ENCODE measurements at regions not wholly inside any gene's neighbourhood (a gene's known extent, or its start where the extent isn't known, plus 50 kb on each side); places are given as distances from the start of the nearest gene placed in this dataset.

- Histone ChIP-seq H3K4me1 (ENCODE audit: insufficient read depth, low read length) (no peaks in the 10 kb centered on the region), H3K4me3 (ENCODE audit: low read depth in 1 of 2, low read length in 2 of 2) (no peak overlapping the region), H3K27me3 (ENCODE audit: control insufficient read depth in 1 of 2, insufficient read depth in 2 of 2, low read length in 2 of 2) (no peaks in the 10 kb centered on the region), H3K27ac (ENCODE audit: low read depth, low read length) (no peak overlapping the region), H3K9me3 (ENCODE audit: low read length) (no peaks in the 10 kb centered on the region), H3K9ac (ENCODE audit: low read length) (no peak overlapping the region), H3K36me3 (ENCODE audit: insufficient read depth, low read length) (no peaks in the 10 kb centered on the region)
Observed at GRCh38 chr12:30138483-30138882, 354.7 kb upstream of the TMTC1 start.

- H3K4me1 ChIP-seq (ENCODE audit: insufficient read depth, low read length), result no peaks in the 10 kb centered on the region
- H3K36me3 ChIP-seq (ENCODE audit: insufficient read depth, low read length), result no peaks in the 10 kb centered on the region
- H3K9ac ChIP-seq (ENCODE audit: low read length), result no peak overlapping the region
- no peak overlapping the region for H3K4me3 ChIP-seq (ENCODE audit: low read depth in 1 of 2, low read length in 2 of 2)
- H3K9me3 ChIP-seq (ENCODE audit: low read length), result no peaks in the 10 kb centered on the region
- H3K27ac ChIP-seq (ENCODE audit: low read depth, low read length), result no peak overlapping the region
- H3K27me3 ChIP-seq (ENCODE audit: control insufficient read depth in 1 of 2, insufficient read depth in 2 of 2, low read length in 2 of 2), result no peaks in the 10 kb centered on the region
Observed at GRCh38 chr12:30136696-30137095, 353.0 kb upstream of the TMTC1 start.

- no peak overlapping the region for H3K4me3 ChIP-seq (ENCODE audit: low read depth in 1 of 2, low read length in 2 of 2)
- no peak overlapping the region for H3K27ac ChIP-seq (ENCODE audit: low read depth, low read length)
- H3K4me1 ChIP-seq (ENCODE audit: insufficient read depth, low read length), result no peaks in the 10 kb centered on the region
- H3K9me3 ChIP-seq (ENCODE audit: low read length), result no peaks in the 10 kb centered on the region
- no peak overlapping the region for H3K9ac ChIP-seq (ENCODE audit: low read length)
- no peaks in the 10 kb centered on the region for H3K36me3 ChIP-seq (ENCODE audit: insufficient read depth, low read length)
- no peaks in the 10 kb centered on the region for H3K27me3 ChIP-seq (ENCODE audit: control insufficient read depth in 1 of 2, insufficient read depth in 2 of 2, low read length in 2 of 2)
Observed at GRCh38 chr12:30135776-30136175, 352.0 kb upstream of the TMTC1 start.

DNA sequence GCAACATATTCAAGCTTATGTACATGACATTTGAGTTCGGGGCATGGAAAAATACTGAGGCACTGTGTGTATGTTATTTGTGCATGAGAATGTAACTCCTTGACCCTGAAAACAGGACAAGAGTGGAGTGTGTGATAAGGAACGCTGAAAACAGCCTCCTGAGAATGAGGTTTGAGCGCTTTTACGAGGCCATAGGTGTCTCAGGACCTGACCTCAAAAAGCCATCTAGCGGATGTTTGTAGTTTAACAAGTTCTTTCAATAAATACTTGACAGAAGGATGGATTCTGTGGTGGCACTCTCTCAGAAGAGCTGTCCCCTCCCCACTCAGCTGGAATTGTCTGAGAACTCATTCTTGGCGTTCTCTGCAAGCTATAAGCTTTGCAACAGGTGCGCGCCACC lies 350.5 kb upstream of the TMTC1 start:
- no peak overlapping the region for H3K9ac ChIP-seq (ENCODE audit: low read length)

GRCh38 chr12:30126944-30127343 lies 343.2 kb upstream of the TMTC1 start:
- Histone ChIP-seq H3K4me3 (ENCODE audit: low read depth in 1 of 2, low read length in 2 of 2) (no peak overlapping the region), H3K27me3 (ENCODE audit: control insufficient read depth in 1 of 2, insufficient read depth in 2 of 2, low read length in 2 of 2) (no peaks in the 10 kb centered on the region), H3K9me3 (ENCODE audit: low read length) (no peaks in the 10 kb centered on the region), H3K9ac (ENCODE audit: low read length) (no peak overlapping the region), H3K36me3 (ENCODE audit: insufficient read depth, low read length) (no peaks in the 10 kb centered on the region), H3K4me1 (ENCODE audit: insufficient read depth, low read length) (no peaks in the 10 kb centered on the region), H3K27ac (ENCODE audit: low read depth, low read length) (no peak overlapping the region)

More for the DNA sequence above, 350.5 kb upstream of the TMTC1 start:
- H3K36me3 ChIP-seq (ENCODE audit: insufficient read depth, low read length), result no peaks in the 10 kb centered on the region
- H3K4me1 ChIP-seq (ENCODE audit: insufficient read depth, low read length), result no peaks in the 10 kb centered on the region
- no peaks in the 10 kb centered on the region for H3K27me3 ChIP-seq (ENCODE audit: control insufficient read depth in 1 of 2, insufficient read depth in 2 of 2, low read length in 2 of 2)
- H3K4me3 ChIP-seq (ENCODE audit: low read depth in 1 of 2, low read length in 2 of 2), result no peak overlapping the region
- H3K9me3 ChIP-seq (ENCODE audit: low read length), result no peaks in the 10 kb centered on the region
- H3K27ac ChIP-seq (ENCODE audit: low read depth, low read length), result no peak overlapping the region

- no peak overlapping the region for H3K27ac ChIP-seq (ENCODE audit: low read depth, low read length)
- no peak overlapping the region for H3K9ac ChIP-seq (ENCODE audit: low read length)
- no peaks in the 10 kb centered on the region for H3K36me3 ChIP-seq (ENCODE audit: insufficient read depth, low read length)
- H3K27me3 ChIP-seq (ENCODE audit: control insufficient read depth in 1 of 2, insufficient read depth in 2 of 2, low read length in 2 of 2), result no peaks in the 10 kb centered on the region
- no peaks in the 10 kb centered on the region for H3K4me1 ChIP-seq (ENCODE audit: insufficient read depth, low read length)
- H3K4me3 ChIP-seq (ENCODE audit: low read depth in 1 of 2, low read length in 2 of 2), result no peak overlapping the region
- no peaks in the 10 kb centered on the region for H3K9me3 ChIP-seq (ENCODE audit: low read length)
Observed at GRCh38 chr12:30120522-30120921, 336.8 kb upstream of the TMTC1 start.

- H3K27ac ChIP-seq (ENCODE audit: low read depth, low read length), result no peak overlapping the region
- H3K4me1 ChIP-seq (ENCODE audit: insufficient read depth, low read length), result no peaks in the 10 kb centered on the region
- no peak overlapping the region for H3K9ac ChIP-seq (ENCODE audit: low read length)
- H3K9me3 ChIP-seq (ENCODE audit: low read length), result no peaks in the 10 kb centered on the region
- no peaks in the 10 kb centered on the region for H3K27me3 ChIP-seq (ENCODE audit: control insufficient read depth in 1 of 2, insufficient read depth in 2 of 2, low read length in 2 of 2)
- no peak overlapping the region for H3K4me3 ChIP-seq (ENCODE audit: low read depth in 1 of 2, low read length in 2 of 2)
- H3K36me3 ChIP-seq (ENCODE audit: insufficient read depth, low read length), result no peaks in the 10 kb centered on the region
Observed at GRCh38 chr12:30117483-30117882, 333.7 kb upstream of the TMTC1 start.

DNA sequence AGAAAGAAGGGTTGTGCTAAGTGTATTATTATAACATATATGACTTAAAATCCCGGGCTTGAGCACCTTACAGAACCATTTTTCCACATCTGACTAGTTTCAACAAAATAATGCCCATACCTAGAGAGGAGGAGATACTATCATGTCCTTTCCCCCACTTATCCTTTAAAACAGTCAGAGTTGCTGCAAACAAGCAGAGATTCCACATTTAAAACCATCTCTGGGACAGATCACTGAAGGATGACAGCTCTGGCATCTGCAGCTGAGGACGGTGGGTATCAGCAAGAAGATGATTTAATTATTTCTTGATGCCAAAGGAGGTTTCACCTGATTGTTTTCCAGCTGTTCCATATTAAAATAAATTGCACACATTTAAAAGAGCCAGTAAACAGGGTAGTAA lies 328.0 kb upstream of the TMTC1 start:
- Histone ChIP-seq H3K4me3 (ENCODE audit: low read depth in 1 of 2, low read length in 2 of 2) (no peak overlapping the region), H3K4me1 (ENCODE audit: insufficient read depth, low read length) (no peaks in the 10 kb centered on the region), H3K27ac (ENCODE audit: low read depth, low read length) (no peak overlapping the region), H3K9ac (ENCODE audit: low read length) (no peak overlapping the region), H3K27me3 (ENCODE audit: control insufficient read depth in 1 of 2, insufficient read depth in 2 of 2, low read length in 2 of 2) (no peaks in the 10 kb centered on the region), H3K36me3 (ENCODE audit: insufficient read depth, low read length) (no peaks in the 10 kb centered on the region), H3K9me3 (ENCODE audit: low read length) (no peaks in the 10 kb centered on the region)

GRCh38 chr12:30110958-30111586 lies 327.3 kb upstream of the TMTC1 start:
- no peak overlapping the region for H3K27ac ChIP-seq (ENCODE audit: low read depth, low read length)
- H3K4me1 ChIP-seq (ENCODE audit: insufficient read depth, low read length), result no peaks in the 10 kb centered on the region
- H3K36me3 ChIP-seq (ENCODE audit: insufficient read depth, low read length), result no peaks in the 10 kb centered on the region
- H3K4me3 ChIP-seq (ENCODE audit: low read depth in 1 of 2, low read length in 2 of 2), result no peak overlapping the region
- H3K9ac ChIP-seq (ENCODE audit: low read length), result no peak overlapping the region
- H3K27me3 ChIP-seq (ENCODE audit: control insufficient read depth in 1 of 2, insufficient read depth in 2 of 2, low read length in 2 of 2), result no peaks in the 10 kb centered on the region
- no peaks in the 10 kb centered on the region for H3K9me3 ChIP-seq (ENCODE audit: low read length)

GRCh38 chr12:30110498-30110897 lies 326.8 kb upstream of the TMTC1 start:
- Histone ChIP-seq H3K36me3 (ENCODE audit: insufficient read depth, low read length) (no peaks in the 10 kb centered on the region), H3K9ac (ENCODE audit: low read length) (no peak overlapping the region), H3K4me1 (ENCODE audit: insufficient read depth, low read length) (no peaks in the 10 kb centered on the region), H3K27ac (ENCODE audit: low read depth, low read length) (no peak overlapping the region), H3K9me3 (ENCODE audit: low read length) (no peaks in the 10 kb centered on the region), H3K27me3 (ENCODE audit: control insufficient read depth in 1 of 2, insufficient read depth in 2 of 2, low read length in 2 of 2) (no peaks in the 10 kb centered on the region), H3K4me3 (ENCODE audit: low read depth in 1 of 2, low read length in 2 of 2) (no peak overlapping the region)

DNA sequence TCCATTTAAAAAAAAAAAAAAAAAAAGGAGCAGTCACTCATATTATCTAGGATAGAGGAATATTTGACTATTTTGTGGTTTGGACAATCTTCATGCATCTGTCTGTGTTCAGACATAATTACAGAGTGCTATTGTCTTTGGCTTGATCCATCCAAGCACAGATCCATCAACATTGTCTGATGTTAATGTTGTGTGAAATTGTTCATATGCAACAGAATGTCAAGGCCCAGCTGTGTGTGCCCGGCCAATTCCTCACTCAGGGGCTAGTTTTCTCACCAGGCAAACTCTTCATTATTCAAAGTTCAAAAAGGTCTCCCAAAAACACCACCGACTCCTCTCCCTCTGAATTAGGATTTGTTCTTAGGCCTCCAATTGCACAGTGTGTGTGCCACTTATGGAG lies 324.9 kb upstream of the TMTC1 start:
- Histone ChIP-seq H3K4me3 (ENCODE audit: low read depth in 1 of 2, low read length in 2 of 2) (no peak overlapping the region), H3K9ac (ENCODE audit: low read length) (no peak overlapping the region), H3K27ac (ENCODE audit: low read depth, low read length) (no peak overlapping the region), H3K36me3 (ENCODE audit: insufficient read depth, low read length) (no peaks in the 10 kb centered on the region), H3K4me1 (ENCODE audit: insufficient read depth, low read length) (no peaks in the 10 kb centered on the region), H3K27me3 (ENCODE audit: control insufficient read depth in 1 of 2, insufficient read depth in 2 of 2, low read length in 2 of 2) (no peaks in the 10 kb centered on the region), H3K9me3 (ENCODE audit: low read length) (no peaks in the 10 kb centered on the region)

DNA sequence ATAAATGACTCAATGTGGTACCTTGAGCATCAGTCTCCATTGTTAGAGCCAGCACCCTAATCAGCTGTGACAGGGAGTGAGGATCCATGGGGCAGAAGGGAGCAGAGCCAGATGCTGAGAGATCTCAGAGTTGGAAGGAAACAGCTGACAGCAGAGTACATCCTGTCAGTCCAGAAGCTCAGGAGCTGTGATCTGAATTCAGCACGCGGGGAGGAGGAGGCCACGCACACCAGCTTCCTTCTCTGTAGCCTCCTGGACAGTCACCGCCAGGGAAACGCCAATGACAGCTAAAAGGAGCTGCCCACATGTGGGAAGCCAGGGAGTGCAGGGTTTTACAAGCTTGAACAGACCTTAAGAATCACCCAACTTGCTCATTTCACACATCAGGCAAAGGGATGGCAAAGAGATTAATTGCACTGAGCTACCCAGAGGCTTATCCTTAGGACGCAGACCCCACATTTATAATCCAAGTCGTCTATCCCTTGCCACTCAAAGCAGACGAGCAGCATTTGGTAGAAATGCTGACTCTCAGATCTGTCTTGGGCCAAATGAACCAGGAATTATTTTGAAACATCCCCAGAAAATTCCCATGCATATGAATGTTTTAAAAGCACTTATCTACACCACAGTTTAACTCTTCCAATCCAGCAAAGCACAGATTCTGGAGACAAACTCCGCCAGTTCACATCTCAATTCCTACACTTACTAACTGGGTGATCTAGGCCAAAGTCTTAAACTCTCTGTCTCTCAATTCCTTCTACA lies 322.6 kb upstream of the TMTC1 start:
- H3K36me3 ChIP-seq (ENCODE audit: insufficient read depth, low read length), result no peaks in the 10 kb centered on the region
- no peaks in the 10 kb centered on the region for H3K4me1 ChIP-seq (ENCODE audit: insufficient read depth, low read length)
- H3K9me3 ChIP-seq (ENCODE audit: low read length), result no peaks in the 10 kb centered on the region
- H3K27ac ChIP-seq (ENCODE audit: low read depth, low read length), result no peak overlapping the region
- no peak overlapping the region for H3K4me3 ChIP-seq (ENCODE audit: low read depth in 1 of 2, low read length in 2 of 2)
- H3K27me3 ChIP-seq (ENCODE audit: control insufficient read depth in 1 of 2, insufficient read depth in 2 of 2, low read length in 2 of 2), result no peaks in the 10 kb centered on the region
- H3K9ac ChIP-seq (ENCODE audit: low read length), result no peak overlapping the region

Measured in muscle layer of colon (tissue), 2 donors.